ENCODE measurements at regions not wholly inside any gene's neighbourhood (a gene's known extent, or its start where the extent isn't known, plus 50 kb on each side); places are given as distances from the start of the nearest gene placed in this dataset.

- H3K36me3 Mint-ChIP-seq (ENCODE audit: low read depth), result no peaks in the 10 kb centered on the region
- Histone ChIP-seq H3K9me2 (ENCODE audit: insufficient read depth) (no peaks in the 10 kb centered on the region), H4K20me1 (replicated peaks; ENCODE audit: insufficient read depth) (no peaks in the 10 kb centered on the region), H3K4me1 (ENCODE audit: insufficient read depth) (no peaks in the 10 kb centered on the region), H3K4me2 (no peak overlapping the region), H3K27me3 (ENCODE audit: insufficient read depth) (no peaks in the 10 kb centered on the region), H3K4me3 (no peak overlapping the region), H3K36me3 (ENCODE audit: insufficient read depth) (no peaks in the 10 kb centered on the region), H3K27ac (ENCODE audit: low read depth) (no peak overlapping the region), H3K79me2 (replicated peaks; ENCODE audit: insufficient read depth) (no peaks in the 10 kb centered on the region), H3F3A (replicated peaks; ENCODE audit: low read depth) (no peaks in the 10 kb centered on the region), H2AFZ (no peak overlapping the region)
- TF ChIP-seq ZNF114 (CRISPR knock-in tag; IDR thresholded peaks at IDR 0.05) (no peak), ZNF331 (CRISPR knock-in tag; IDR thresholded peaks at IDR 0.05; ENCODE audit: low read depth) (no peak), REST (IDR thresholded peaks at IDR 0.05; ENCODE audit: unreplicated experiment) (no peak), EZH2 (IDR thresholded peaks at IDR 0.05; ENCODE audit: low read depth, unreplicated experiment) (no peak)
- TF ChIP-seq, protein P1, sequence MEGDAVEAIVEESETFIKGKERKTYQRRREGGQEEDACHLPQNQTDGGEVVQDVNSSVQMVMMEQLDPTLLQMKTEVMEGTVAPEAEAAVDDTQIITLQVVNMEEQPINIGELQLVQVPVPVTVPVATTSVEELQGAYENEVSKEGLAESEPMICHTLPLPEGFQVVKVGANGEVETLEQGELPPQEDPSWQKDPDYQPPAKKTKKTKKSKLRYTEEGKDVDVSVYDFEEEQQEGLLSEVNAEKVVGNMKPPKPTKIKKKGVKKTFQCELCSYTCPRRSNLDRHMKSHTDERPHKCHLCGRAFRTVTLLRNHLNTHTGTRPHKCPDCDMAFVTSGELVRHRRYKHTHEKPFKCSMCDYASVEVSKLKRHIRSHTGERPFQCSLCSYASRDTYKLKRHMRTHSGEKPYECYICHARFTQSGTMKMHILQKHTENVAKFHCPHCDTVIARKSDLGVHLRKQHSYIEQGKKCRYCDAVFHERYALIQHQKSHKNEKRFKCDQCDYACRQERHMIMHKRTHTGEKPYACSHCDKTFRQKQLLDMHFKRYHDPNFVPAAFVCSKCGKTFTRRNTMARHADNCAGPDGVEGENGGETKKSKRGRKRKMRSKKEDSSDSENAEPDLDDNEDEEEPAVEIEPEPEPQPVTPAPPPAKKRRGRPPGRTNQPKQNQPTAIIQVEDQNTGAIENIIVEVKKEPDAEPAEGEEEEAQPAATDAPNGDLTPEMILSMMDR (conservative IDR thresholded peaks at IDR 0.05; ENCODE audit: low read depth in 2 of 2), result no peak
- DNase-seq (ENCODE audit: low spot score) (no peak), ATAC-seq (no peak)
- no peaks in the 10 kb centered on the region for H3K4me1 Mint-ChIP-seq
- H3K27me3 Mint-ChIP-seq (ENCODE audit: insufficient read depth, low read depth, poor library complexity), result peaks cover 5% of the 10 kb centered on the region
- no peak overlapping the region for H3K4me3 Mint-ChIP-seq
- no peaks in the 10 kb centered on the region for H3K9me3 Mint-ChIP-seq
- no peak overlapping the region for H3K27ac Mint-ChIP-seq
These were observed 169.3 kb downstream of the CHIC2 start for GRCh38 chr4:53895137-53895536.

DNA sequence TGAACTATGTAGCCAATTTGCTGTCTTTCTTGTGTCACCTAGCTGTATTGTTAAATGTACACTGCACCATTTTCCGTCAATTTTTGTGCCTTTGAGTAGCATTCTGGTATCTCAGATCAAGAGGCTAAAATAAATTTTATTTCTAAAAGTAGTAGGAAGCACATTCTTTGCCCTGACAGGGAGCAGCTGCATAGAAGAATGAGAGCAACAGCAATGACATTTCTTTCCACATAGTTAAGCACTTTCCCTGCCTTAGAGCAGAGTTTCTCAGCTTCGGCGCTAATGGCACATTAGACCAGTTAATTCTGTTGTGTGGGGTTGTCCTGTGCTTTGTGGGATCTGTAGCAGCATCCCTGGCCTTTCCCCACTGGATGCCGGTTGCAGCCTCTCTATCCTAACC is 173.9 kb downstream of the CHIC2 start:
- Histone ChIP-seq H3F3A (replicated peaks; ENCODE audit: low read depth) (no peaks in the 10 kb centered on the region), H2AFZ (no peak overlapping the region), H3K27me3 (ENCODE audit: insufficient read depth) (no peaks in the 10 kb centered on the region), H3K4me2 (no peak overlapping the region), H3K9me2 (ENCODE audit: insufficient read depth) (no peaks in the 10 kb centered on the region), H3K36me3 (ENCODE audit: insufficient read depth) (no peaks in the 10 kb centered on the region), H4K20me1 (replicated peaks; ENCODE audit: insufficient read depth) (no peaks in the 10 kb centered on the region), H3K4me3 (no peak overlapping the region), H3K4me1 (ENCODE audit: insufficient read depth) (no peaks in the 10 kb centered on the region; the same call in 1 of the 2 replicates), H3K27ac (ENCODE audit: low read depth) (no peak overlapping the region), H3K79me2 (replicated peaks; ENCODE audit: insufficient read depth) (no peaks in the 10 kb centered on the region)
- no peaks in the 10 kb centered on the region for H3K36me3 Mint-ChIP-seq (ENCODE audit: low read depth)
- H3K27me3 Mint-ChIP-seq (ENCODE audit: insufficient read depth, low read depth, poor library complexity), result peaks cover 4% of the 10 kb centered on the region
- DNase-seq (ENCODE audit: low spot score) (no peak), ATAC-seq (no peak)
- H3K4me3 Mint-ChIP-seq, result no peak overlapping the region
- H3K27ac Mint-ChIP-seq, result no peak overlapping the region
- no peaks in the 10 kb centered on the region; the same call in 1 of the 3 replicates for H3K4me1 Mint-ChIP-seq
- H3K9me3 Mint-ChIP-seq, result no peaks in the 10 kb centered on the region
- TF ChIP-seq EZH2 (IDR thresholded peaks at IDR 0.05; ENCODE audit: low read depth, unreplicated experiment), result no peak
- TF ChIP-seq ZNF331 (CRISPR knock-in tag; IDR thresholded peaks at IDR 0.05; ENCODE audit: low read depth), result no peak
- no peak for TF ChIP-seq STAT1 (IDR thresholded peaks at IDR 0.05; ENCODE audit: unreplicated experiment)
- no peak for TF ChIP-seq EZH2phosphoT487 (IDR thresholded peaks at IDR 0.05; ENCODE audit: unreplicated experiment)
- no peak for TF ChIP-seq REST (IDR thresholded peaks at IDR 0.05; ENCODE audit: unreplicated experiment)
- no peak for TF ChIP-seq POLR2AphosphoS5 (IDR thresholded peaks at IDR 0.05; ENCODE audit: low read depth)

Measured in GM23338 (cell line).